Jurkat, Clone E6-1 (cell line): ENCODE measurements at regions not wholly inside any gene's neighbourhood (a gene's known extent, or its start where the extent isn't known, plus 50 kb on each side); places are given as distances from the start of the nearest gene placed in this dataset.

Source experiments
- DNase-seq: peaks from one replicate; pipeline ENCODE4 v3.0.0-alpha.2; 2011; ENCODE audit warnings: low read depth, low spot score
- H3K4me3 ChIP-seq: 2 replicates; pipeline ENCODE4 v1.5.1; 2011; ENCODE audit warnings: mild to moderate bottlenecking, low read length, control low read depth, moderate library complexity

GRCh38 chr2:118292991-118293390, 204.7 kb downstream of the INSIG2 start:
- H3K4me3 ChIP-seq, result no peak overlapping the region
- no peak for DNase-seq

GRCh38 chr2:118291251-118291880, 203.1 kb downstream of the INSIG2 start:
- no peak for DNase-seq
- no peak overlapping the region for H3K4me3 ChIP-seq

GRCh38 chr2:118290411-118291250, 202.4 kb downstream of the INSIG2 start:
- no peak for DNase-seq

GRCh38 chr2:118279005-118279404, 190.7 kb downstream of the INSIG2 start:
- no peak for DNase-seq
- no peak overlapping the region for H3K4me3 ChIP-seq

More at GRCh38 chr2:118290411-118291250, 202.4 kb downstream of the INSIG2 start:
- no peak overlapping the region for H3K4me3 ChIP-seq

GRCh38 chr2:118278046-118278445, 189.8 kb downstream of the INSIG2 start:
- no peak for DNase-seq
- H3K4me3 ChIP-seq, result no peak overlapping the region

- no peak overlapping the region for H3K4me3 ChIP-seq
- DNase-seq, result no peak
These were observed 186.7 kb downstream of the INSIG2 start for GRCh38 chr2:118274841-118275510.

- no peak for DNase-seq
These were observed 184.1 kb downstream of the INSIG2 start for GRCh38 chr2:118272391-118272790.

GRCh38 chr2:118269408-118270051, 181.3 kb downstream of the INSIG2 start:
- no peak for DNase-seq
- H3K4me3 ChIP-seq, result no peak overlapping the region

More at GRCh38 chr2:118272391-118272790, 184.1 kb downstream of the INSIG2 start:
- H3K4me3 ChIP-seq, result no peak overlapping the region

GRCh38 chr2:118268268-118268667, 180.0 kb downstream of the INSIG2 start:
- no peak overlapping the region for H3K4me3 ChIP-seq
- no peak for DNase-seq

GRCh38 chr2:118265873-118266455, 177.7 kb downstream of the INSIG2 start:
- H3K4me3 ChIP-seq, result no peak overlapping the region
- DNase-seq, result no peak

GRCh38 chr2:118264232-118264990, 176.1 kb downstream of the INSIG2 start:
- H3K4me3 ChIP-seq, result no peak overlapping the region
- no peak for DNase-seq

GRCh38 chr2:118257696-118258095, 169.4 kb downstream of the INSIG2 start:
- H3K4me3 ChIP-seq, result no peak overlapping the region
- no peak for DNase-seq

GRCh38 chr2:118255771-118256372, 167.6 kb downstream of the INSIG2 start:
- no peak for DNase-seq
- H3K4me3 ChIP-seq, result no peak overlapping the region

- DNase-seq, result no peak
- H3K4me3 ChIP-seq, result no peak overlapping the region
These were observed 167.0 kb downstream of the INSIG2 start for GRCh38 chr2:118255301-118255700.

- DNase-seq, result no peak
- H3K4me3 ChIP-seq, result no peak overlapping the region
These were observed 165.8 kb downstream of the INSIG2 start for GRCh38 chr2:118254116-118254515.

- DNase-seq, result no peak
- no peak overlapping the region for H3K4me3 ChIP-seq
These were observed 163.2 kb downstream of the INSIG2 start for GRCh38 chr2:118251427-118251826.

GRCh38 chr2:118250463-118250862, 162.2 kb downstream of the INSIG2 start:
- H3K4me3 ChIP-seq, result no peak overlapping the region
- DNase-seq, result no peak

- H3K4me3 ChIP-seq, result no peak overlapping the region
- no peak for DNase-seq
These were observed 161.7 kb downstream of the INSIG2 start for GRCh38 chr2:118250001-118250400.
